ENCODE measurements at regions not wholly inside any gene's neighbourhood (a gene's known extent, or its start where the extent isn't known, plus 50 kb on each side); places are given as distances from the start of the nearest gene placed in this dataset.
"Not testable (repeated sequence)": the region's sequence is repeated elsewhere in the genome, so short reads cannot be mapped to it uniquely, and the experiment has no call there.

- no peak for DNase-seq
- Histone ChIP-seq H3K36me3 (no peaks in the 10 kb centered on the region), H3K27ac (no peak overlapping the region), H3K4me1 (no peaks in the 10 kb centered on the region), H3K27me3 (no peaks in the 10 kb centered on the region), H3K9me3 (no peaks in the 10 kb centered on the region), H3K4me3 (no peak overlapping the region)
- no peak for TF ChIP-seq POLR2A (IDR thresholded peaks at IDR 0.05)
- no peak for TF ChIP-seq CTCF (IDR thresholded peaks at IDR 0.05)
- intact Hi-C loops (cut with DNase I; ENCODE audit: low total_unique reads): no loop called here
Observed at GRCh38 chr22:25393121-25393805, 171.2 kb upstream of the GRK3 start.

- H3K4me1 ChIP-seq: no peaks in the 10 kb centered on the region
- H3K27me3 ChIP-seq: no peaks in the 10 kb centered on the region
- no peaks in the 10 kb centered on the region for H3K36me3 ChIP-seq
- H3K27ac ChIP-seq: no peak overlapping the region
- intact Hi-C loops (cut with DNase I; ENCODE audit: low total_unique reads): no loop called here
- TF ChIP-seq CTCF (IDR thresholded peaks at IDR 0.05) (no peak), POLR2A (IDR thresholded peaks at IDR 0.05) (no peak)
- H3K4me3 ChIP-seq: no peak overlapping the region
- no peaks in the 10 kb centered on the region for H3K9me3 ChIP-seq
- no peak for DNase-seq
Observed at GRCh38 chr22:25395468-25395867, 169.0 kb upstream of the GRK3 start.

GRCh38 chr22:25395915-25396314 is 168.6 kb upstream of the GRK3 start:
- intact Hi-C loops (cut with DNase I; ENCODE audit: low total_unique reads): no loop called here

GRCh38 chr22:25396615-25397200 is 167.8 kb upstream of the GRK3 start:
- no peak for DNase-seq
- no peaks in the 10 kb centered on the region for H3K4me1 ChIP-seq
- no peaks in the 10 kb centered on the region for H3K27me3 ChIP-seq
- no peaks in the 10 kb centered on the region for H3K36me3 ChIP-seq
- H3K27ac ChIP-seq: no peak overlapping the region
- H3K4me3 ChIP-seq: no peak overlapping the region
- intact Hi-C loops (cut with DNase I; ENCODE audit: low total_unique reads): no loop called here
- no peaks in the 10 kb centered on the region for H3K9me3 ChIP-seq
- TF ChIP-seq CTCF (IDR thresholded peaks at IDR 0.05) (no peak), POLR2A (IDR thresholded peaks at IDR 0.05) (no peak)

More at GRCh38 chr22:25395915-25396314, 168.6 kb upstream of the GRK3 start:
- Histone ChIP-seq H3K36me3 (no peaks in the 10 kb centered on the region), H3K9me3 (no peaks in the 10 kb centered on the region), H3K4me1 (no peaks in the 10 kb centered on the region), H3K27ac (no peak overlapping the region), H3K4me3 (no peak overlapping the region), H3K27me3 (no peaks in the 10 kb centered on the region)
- TF ChIP-seq POLR2A (IDR thresholded peaks at IDR 0.05) (no peak), CTCF (IDR thresholded peaks at IDR 0.05) (no peak)
- no peak for DNase-seq

- Histone ChIP-seq H3K36me3 (no peaks in the 10 kb centered on the region), H3K9me3 (no peaks in the 10 kb centered on the region), H3K27me3 (no peaks in the 10 kb centered on the region), H3K4me3 (no peak overlapping the region), H3K27ac (no peak overlapping the region), H3K4me1 (no peaks in the 10 kb centered on the region)
- TF ChIP-seq CTCF (IDR thresholded peaks at IDR 0.05) (no peak), POLR2A (IDR thresholded peaks at IDR 0.05) (no peak)
- intact Hi-C loops (cut with DNase I; ENCODE audit: low total_unique reads): no loop called here
- no peak for DNase-seq
Observed at GRCh38 chr22:25397616-25398015, 166.9 kb upstream of the GRK3 start.

- H3K36me3 ChIP-seq; H3K4me3 ChIP-seq; DNase-seq; intact Hi-C loops (cut with DNase I; ENCODE audit: low total_unique reads); H3K27ac ChIP-seq; H3K9me3 ChIP-seq; H3K27me3 ChIP-seq; H3K4me1 ChIP-seq: not testable (repeated sequence)
Observed at GRCh38 chr22:25398591-25399062, 165.8 kb upstream of the GRK3 start.
